Mesenchymal stem cell (in vitro differentiated cells and primary cell): ENCODE measurements at regions not wholly inside any gene's neighbourhood (a gene's known extent, or its start where the extent isn't known, plus 50 kb on each side); places are given as distances from the start of the nearest gene placed in this dataset.

ENCODE experiments used
- DNase-seq: peaks from one replicate; pipeline ENCODE4 v3.0.0-alpha.2; 2013
- H2AFZ ChIP-seq: one replicate; pipeline ENCODE4 v1.6.1; 2013; ENCODE audit warnings: low read depth, mild to moderate bottlenecking, control low read depth, inconsistent platforms, low read length, moderate library complexity
- H2AK5ac ChIP-seq: 2 replicates; pipeline ENCODE4 v1.6.1; 2013; ENCODE audit warnings: low read length, moderate library complexity, mild to moderate bottlenecking, inconsistent platforms; ENCODE audit not compliant: severe bottlenecking
- H2BK120ac ChIP-seq: one replicate; pipeline ENCODE4 v1.6.1; 2013; ENCODE audit warnings: low read depth, mild to moderate bottlenecking, inconsistent platforms, low read length, moderate library complexity
- H2BK12ac ChIP-seq, 2 experiments: one replicate each; pipeline ENCODE4 v1.6.1; 2013; ENCODE audit warnings: inconsistent platforms in 2 of 2, low read length in 2 of 2, mild to moderate bottlenecking in 2 of 2, moderate library complexity in 2 of 2, control low read depth in 1 of 2
- H2BK15ac ChIP-seq: one replicate; pipeline ENCODE4 v1.6.1; 2013; ENCODE audit warnings: mild to moderate bottlenecking, low read depth, inconsistent platforms; ENCODE audit not compliant: poor library complexity, severe bottlenecking
- H2BK5ac ChIP-seq: 2 replicates; pipeline ENCODE4 v1.6.1; 2013; ENCODE audit warnings: low read depth, mild to moderate bottlenecking, low read length, control low read depth, inconsistent platforms; ENCODE audit not compliant: poor library complexity, severe bottlenecking
- H3K14ac ChIP-seq, 2 experiments: one replicate each; pipeline ENCODE4 v1.6.1; 2013; ENCODE audit warnings: inconsistent platforms in 2 of 2, low read length in 2 of 2, control low read depth in 1 of 2, mild to moderate bottlenecking in 1 of 2, moderate library complexity in 1 of 2
- H3K18ac ChIP-seq, 2 experiments: one replicate each; pipeline ENCODE4 v1.6.1; 2013; ENCODE audit warnings: inconsistent platforms in 2 of 2, low read length in 2 of 2, control low read depth in 1 of 2, low read depth in 1 of 2, mild to moderate bottlenecking in 1 of 2
- H3K23ac ChIP-seq, 2 experiments: one replicate each; pipeline ENCODE4 v1.6.1; 2013; ENCODE audit warnings: inconsistent platforms in 2 of 2, low read length in 2 of 2, mild to moderate bottlenecking in 2 of 2, moderate library complexity in 2 of 2, control low read depth in 1 of 2
- H3K27ac ChIP-seq: 2 replicates; pipeline ENCODE4 v1.5.1; 2013; ENCODE audit warnings: mild to moderate bottlenecking, moderate library complexity, low read length, control low read depth, inconsistent platforms; ENCODE audit not compliant: poor library complexity, severe bottlenecking
- H3K27me3 ChIP-seq, 2 experiments: 2 replicates each; pipeline versions ENCODE4 v1.6.1 to v1.7.0; 2013; ENCODE audit warnings: low read length in 2 of 2, mild to moderate bottlenecking in 2 of 2, moderate library complexity in 2 of 2, control low read depth in 1 of 2, inconsistent platforms in 1 of 2; ENCODE audit not compliant: control insufficient read depth in 1 of 2, insufficient read depth in 1 of 2
- H3K36me3 ChIP-seq, 2 experiments: 2 replicates each; pipeline versions ENCODE4 v1.6.1 to v1.7.0; 2013; ENCODE audit warnings: low read length in 2 of 2, control low read depth in 1 of 2, inconsistent platforms in 1 of 2, low read depth in 1 of 2, mild to moderate bottlenecking in 1 of 2; ENCODE audit not compliant: insufficient read depth in 2 of 2, control insufficient read depth in 1 of 2
- H3K4ac ChIP-seq, 2 experiments: one replicate each; pipeline ENCODE4 v1.6.1; 2013; ENCODE audit warnings: inconsistent platforms in 2 of 2, low read length in 2 of 2, mild to moderate bottlenecking in 2 of 2, moderate library complexity in 2 of 2, control low read depth in 1 of 2, low read depth in 1 of 2
- H3K4me1 ChIP-seq: 2 replicates; pipeline ENCODE4 v1.6.1; 2013; ENCODE audit warnings: low read depth, low read length, control low read depth; ENCODE audit not compliant: control insufficient read depth, insufficient read depth
- H3K4me2 ChIP-seq: 2 replicates; pipeline ENCODE4 v1.6.1; 2013; ENCODE audit warnings: low read length, mild to moderate bottlenecking, inconsistent platforms; ENCODE audit not compliant: poor library complexity, severe bottlenecking
- H3K4me3 ChIP-seq, 2 experiments: 2 replicates each; pipeline versions ENCODE4 v1.5.1 to v1.7.0; 2013; ENCODE audit warnings: low read length in 2 of 2, mild to moderate bottlenecking in 2 of 2, control low read depth in 1 of 2, low read depth in 1 of 2; ENCODE audit not compliant: insufficient read depth in 1 of 2
- H3K79me1 ChIP-seq: replicated peaks from 2 replicates; pipeline ENCODE4 v1.6.1; 2013; ENCODE audit warnings: mild to moderate bottlenecking, control low read depth, low read length, inconsistent platforms; ENCODE audit not compliant: poor library complexity, severe bottlenecking
- H3K9ac ChIP-seq: 2 replicates; pipeline ENCODE4 v1.7.0; 2013; ENCODE audit warnings: mild to moderate bottlenecking, low read length, moderate library complexity
- H3K9me3 ChIP-seq: 2 replicates; pipeline ENCODE4 v1.7.0; 2013; ENCODE audit warnings: mild to moderate bottlenecking, low read length; ENCODE audit not compliant: control insufficient read depth
- H4K8ac ChIP-seq: one replicate; pipeline ENCODE4 v1.6.1; 2013; ENCODE audit warnings: inconsistent platforms, mild to moderate bottlenecking, low read length, moderate library complexity
- H4K91ac ChIP-seq: one replicate; pipeline ENCODE4 v1.6.1; 2013; ENCODE audit warnings: mild to moderate bottlenecking, low read length, inconsistent platforms
- WGBS: methylation state at CpG from one replicate; pipeline ENCODE4 v1.1.7; 2013; ENCODE audit warnings: mixed read lengths; 5-methylcytosine and 5-hydroxymethylcytosine counted together

DNA sequence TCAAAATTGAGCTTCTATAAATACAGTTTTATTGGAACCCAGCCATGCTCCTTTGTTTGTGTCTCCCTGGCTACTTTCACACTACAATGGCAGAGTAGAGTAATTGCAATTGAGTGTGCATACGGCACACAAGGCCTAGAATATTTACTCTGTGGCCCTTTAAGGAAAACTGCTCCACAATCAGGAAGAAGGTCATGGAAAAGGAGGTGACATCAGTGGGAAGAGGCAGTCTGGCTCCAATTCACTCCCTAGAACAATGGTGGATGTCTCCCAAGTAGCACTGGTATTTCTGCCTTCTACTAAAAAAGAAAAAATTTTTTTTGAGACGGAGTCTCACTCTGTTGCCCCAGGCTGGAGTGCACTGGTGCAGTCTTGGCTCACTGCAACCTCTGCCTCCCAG lies 51.3 kb downstream of the KRTAP19-8 start:
- Histone ChIP-seq H2AK5ac (no peak overlapping the region), H3K9ac (no peak overlapping the region), H3K18ac (no peak overlapping the region), H4K91ac (no peak overlapping the region), H3K9me3 (no peaks in the 10 kb centered on the region), H4K8ac (no peak overlapping the region), H3K4me2 (no peak overlapping the region), H3K4me3 (no peak overlapping the region), H3K4ac (no peak overlapping the region), H3K27ac (no peak overlapping the region), H3K14ac (no peak overlapping the region), H3K4me1 (no peaks in the 10 kb centered on the region), H2AFZ (no peak overlapping the region), H2BK12ac (no peak overlapping the region), H3K79me1 (no peaks in the 10 kb centered on the region), H2BK15ac (no peak overlapping the region), H3K23ac (no peak overlapping the region), H2BK5ac (no peak overlapping the region), H3K36me3 (no peaks in the 10 kb centered on the region), H2BK120ac (no peak overlapping the region), H3K27me3 (no peaks in the 10 kb centered on the region)
- no peak for DNase-seq
- WGBS = 72% methylated on average over 2 of the region's 2 CpGs

DNA sequence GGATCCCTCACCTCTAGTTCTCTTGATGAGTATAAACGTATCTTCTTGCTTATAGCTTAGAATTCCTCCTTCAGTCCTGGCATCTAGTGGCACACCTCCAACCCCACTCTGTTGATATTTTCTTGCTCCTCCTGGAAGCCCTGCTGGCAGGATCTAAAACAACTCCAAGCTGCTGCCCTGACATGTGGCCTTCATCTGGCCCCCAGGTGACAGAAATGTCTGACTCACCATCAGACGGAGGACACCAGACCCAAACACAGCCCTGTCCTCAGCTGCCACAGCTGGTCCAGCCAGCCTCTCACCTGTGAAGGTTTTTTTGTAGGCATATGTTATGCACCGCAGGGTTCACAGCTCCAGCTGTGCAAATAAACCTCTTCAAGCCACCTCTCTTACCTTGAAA lies 53.4 kb downstream of the KRTAP19-8 start:
- Histone ChIP-seq H3K79me1 (no peaks in the 10 kb centered on the region), H4K8ac (no peak overlapping the region), H3K4me3 (no peak overlapping the region), H3K27ac (no peak overlapping the region), H3K23ac (no peak overlapping the region), H3K9ac (no peak overlapping the region), H4K91ac (no peak overlapping the region), H3K4me2 (no peak overlapping the region), H2AK5ac (no peak overlapping the region), H2AFZ (no peak overlapping the region), H3K9me3 (no peaks in the 10 kb centered on the region), H2BK5ac (no peak overlapping the region), H2BK12ac (no peak overlapping the region), H2BK15ac (no peak overlapping the region), H3K18ac (no peak overlapping the region), H3K14ac (no peak overlapping the region), H3K36me3 (no peaks in the 10 kb centered on the region), H3K27me3 (no peaks in the 10 kb centered on the region), H3K4me1 (no peaks in the 10 kb centered on the region), H3K4ac (no peak overlapping the region), H2BK120ac (no peak overlapping the region)
- WGBS = 57% methylated on average over 2 of the region's 3 CpGs
- no peak for DNase-seq

DNA sequence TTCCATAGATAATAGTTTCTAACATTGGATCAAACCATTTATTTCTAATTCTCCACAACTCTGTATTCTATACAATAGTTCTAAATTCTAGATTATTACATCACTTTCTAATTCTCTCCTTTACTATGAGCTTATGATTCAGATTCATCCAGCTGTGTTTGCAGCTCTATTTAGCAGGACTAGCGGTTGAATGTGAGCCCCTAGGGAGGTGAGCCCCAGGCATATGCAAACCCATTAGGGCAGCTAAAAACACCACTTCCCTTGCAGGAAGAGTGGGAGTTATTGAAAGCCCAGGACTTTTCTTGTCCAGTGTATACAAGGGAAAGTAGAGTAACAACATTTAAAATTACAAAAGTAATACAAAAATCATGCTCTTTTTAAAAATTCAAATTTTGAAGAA lies 56.9 kb downstream of the KRTAP19-8 start:
- 63% methylated on average over 1 of the region's 1 CpG for WGBS
- no peak overlapping the region for H3K18ac ChIP-seq
- H2AK5ac ChIP-seq = no peak overlapping the region

DNA sequence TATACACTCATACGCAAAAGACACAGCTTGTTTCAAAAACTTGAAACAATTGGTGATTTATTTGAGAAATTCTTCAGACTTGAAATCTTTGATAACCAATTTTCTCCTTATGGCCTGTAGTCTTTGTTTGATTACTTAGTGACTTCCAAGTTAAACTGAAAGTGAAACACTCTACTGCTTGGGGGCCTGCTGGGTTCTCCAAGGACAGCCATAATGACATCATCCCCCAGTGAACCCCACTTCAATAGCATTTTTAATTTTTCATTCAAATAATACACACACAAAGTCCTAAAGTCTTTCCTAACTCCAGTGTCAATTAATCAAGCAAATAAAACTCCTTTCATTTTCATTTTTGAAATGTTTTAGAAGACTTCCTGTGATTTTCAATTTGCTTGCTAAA lies 59.2 kb downstream of the KRTAP19-8 start:
- Histone ChIP-seq H3K14ac (no peak overlapping the region), H3K9ac (no peak overlapping the region), H4K8ac (no peak overlapping the region), H3K4me2 (no peak overlapping the region), H2BK5ac (no peak overlapping the region), H3K18ac (no peak overlapping the region), H2AFZ (no peak overlapping the region), H2BK12ac (no peak overlapping the region), H3K27ac (no peak overlapping the region), H2AK5ac (no peak overlapping the region), H3K4me1 (no peaks in the 10 kb centered on the region), H2BK15ac (no peak overlapping the region), H3K79me1 (no peaks in the 10 kb centered on the region), H3K27me3 (no peaks in the 10 kb centered on the region), H2BK120ac (no peak overlapping the region), H3K36me3 (no peaks in the 10 kb centered on the region), H3K4me3 (no peak overlapping the region), H3K9me3 (no peaks in the 10 kb centered on the region), H3K23ac (no peak overlapping the region), H3K4ac (no peak overlapping the region), H4K91ac (no peak overlapping the region)
- DNase-seq = no peak
- WGBS = no CpG with 5 or more reads among the region's 1 CpG

More for the DNA sequence above, 56.9 kb downstream of the KRTAP19-8 start:
- Histone ChIP-seq H4K91ac (no peak overlapping the region), H3K27ac (no peak overlapping the region), H3K14ac (no peak overlapping the region), H3K36me3 (no peaks in the 10 kb centered on the region), H4K8ac (no peak overlapping the region), H2BK5ac (no peak overlapping the region), H2BK120ac (no peak overlapping the region), H3K9me3 (no peaks in the 10 kb centered on the region), H3K4me2 (no peak overlapping the region), H3K4me3 (no peak overlapping the region), H2BK15ac (no peak overlapping the region), H2BK12ac (no peak overlapping the region), H3K9ac (no peak overlapping the region), H3K4me1 (no peaks in the 10 kb centered on the region), H3K23ac (no peak overlapping the region), H3K27me3 (no peaks in the 10 kb centered on the region), H3K4ac (no peak overlapping the region), H3K79me1 (no peaks in the 10 kb centered on the region), H2AFZ (no peak overlapping the region)
- no peak for DNase-seq
